DMS153 (cell line): ENCODE measurements at regions not wholly inside any gene's neighbourhood (a gene's known extent, or its start where the extent isn't known, plus 50 kb on each side); places are given as distances from the start of the nearest gene placed in this dataset.
"Not testable (repeated sequence)": the region's sequence is repeated elsewhere in the genome, so short reads cannot be mapped to it uniquely, and the experiment has no call there.

ENCODE experiments used
- DNase-seq: peaks from one replicate; lab custom pipeline; 2025; lab: John Stamatoyannopoulos, UW

DNA sequence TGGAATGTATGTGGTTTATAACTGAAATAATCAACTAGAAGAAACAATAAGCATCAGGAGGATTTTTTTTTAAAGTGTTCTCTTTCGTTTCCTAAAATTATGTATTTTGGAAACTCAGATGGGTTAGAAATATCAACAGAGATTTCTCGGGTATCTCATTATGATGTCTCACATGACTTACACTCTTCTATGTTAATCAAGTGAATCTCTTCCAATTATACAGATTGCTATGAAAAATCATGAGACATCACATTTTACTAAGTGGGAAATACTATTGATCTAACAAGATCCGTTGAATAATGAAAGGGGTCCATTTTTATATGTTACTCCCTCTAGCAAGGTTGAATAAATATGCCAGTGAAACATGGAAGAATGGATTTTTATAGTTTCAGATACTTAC lies 54.7 kb upstream of the NRIP1 start:
- DNase-seq = no peak

DNA sequence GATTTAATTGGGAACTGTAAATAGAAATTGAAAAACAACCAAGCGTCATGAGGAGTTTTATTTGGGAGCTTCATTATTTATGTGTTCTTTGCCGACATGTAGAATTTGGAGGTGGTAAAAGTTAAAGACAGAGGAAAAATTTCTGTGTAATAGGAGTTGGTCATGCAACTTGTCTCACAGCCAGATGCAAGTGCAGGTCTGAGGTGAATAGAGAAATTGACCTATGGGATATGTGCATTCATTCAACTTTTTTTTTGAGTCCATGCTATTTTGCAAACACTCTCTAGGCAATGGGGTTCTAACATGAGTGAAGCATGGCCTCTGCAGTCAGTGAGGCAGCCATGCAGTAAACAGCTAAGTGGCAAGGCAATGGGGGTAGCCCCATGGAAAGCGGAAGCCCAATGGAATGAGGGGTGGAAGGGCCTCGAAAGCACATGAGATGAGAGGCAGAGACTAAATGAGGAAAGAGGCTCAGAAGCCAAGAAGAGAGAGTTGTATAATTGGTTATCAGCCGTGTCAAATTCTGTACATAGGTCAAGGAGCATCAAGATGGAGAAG lies 56.4 kb upstream of the NRIP1 start:
- DNase-seq = no peak

DNA sequence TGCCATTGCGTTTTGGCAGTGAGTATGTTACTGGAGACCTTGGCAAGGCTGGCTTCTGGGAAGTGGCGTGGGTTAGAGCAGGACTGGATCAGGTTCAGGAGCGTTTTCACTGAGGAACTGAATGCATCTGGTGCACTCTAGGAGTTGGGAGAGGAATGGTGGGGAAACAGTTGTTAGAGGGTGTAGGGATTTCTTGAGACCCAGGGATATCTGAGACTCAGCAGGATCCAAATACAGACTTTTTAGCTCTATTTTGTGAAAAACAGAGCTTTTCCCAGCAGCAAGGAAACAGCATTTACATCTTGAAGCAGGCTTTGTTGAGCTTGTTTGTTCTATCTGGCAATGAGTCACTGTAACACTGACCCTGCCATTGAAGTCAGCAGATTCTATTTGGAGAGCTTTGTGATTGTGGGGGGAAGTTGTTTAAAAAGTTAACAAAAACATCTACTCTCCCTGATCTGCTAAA lies 56.9 kb upstream of the NRIP1 start:
- DNase-seq = peak; percentile 7

DNA sequence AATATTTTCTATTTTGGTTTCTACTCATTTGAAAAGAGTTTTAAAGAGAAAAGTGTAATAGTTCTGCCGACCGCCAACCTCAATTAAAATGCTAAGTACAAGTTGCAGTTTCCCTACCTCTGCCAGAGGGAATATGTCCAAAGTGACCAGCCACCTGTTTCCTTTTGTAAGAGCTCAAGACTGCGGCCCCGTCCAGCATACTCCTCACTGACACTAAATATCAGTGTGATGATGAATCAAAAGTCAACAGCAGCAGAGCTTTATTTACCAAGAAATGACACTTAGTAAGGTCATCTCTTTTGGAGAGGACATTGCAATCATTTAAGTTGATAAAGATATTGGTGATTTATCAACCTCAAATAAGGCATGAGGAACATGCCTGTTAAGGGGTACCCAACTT lies 57.4 kb upstream of the NRIP1 start:
- DNase-seq = no peak

DNA sequence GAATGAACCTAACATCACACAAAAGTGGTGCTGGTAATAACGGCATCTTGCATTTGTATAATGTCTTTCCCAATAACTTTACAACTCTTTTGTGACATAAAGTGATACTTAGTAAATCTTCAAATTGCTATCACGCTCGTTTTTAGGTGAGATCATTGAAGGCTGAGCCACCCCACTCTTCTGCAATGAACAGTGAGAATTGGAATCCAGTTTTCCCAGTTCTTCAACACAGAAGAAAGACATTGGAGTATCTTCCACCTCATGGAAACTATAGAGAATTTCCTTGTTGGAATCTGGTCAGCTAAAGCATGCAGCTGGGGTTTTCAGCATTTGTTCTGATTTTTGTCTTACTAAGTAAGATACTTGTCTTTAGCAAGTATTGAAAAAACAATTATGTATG lies 59.9 kb upstream of the NRIP1 start:
- no peak for DNase-seq

DNA sequence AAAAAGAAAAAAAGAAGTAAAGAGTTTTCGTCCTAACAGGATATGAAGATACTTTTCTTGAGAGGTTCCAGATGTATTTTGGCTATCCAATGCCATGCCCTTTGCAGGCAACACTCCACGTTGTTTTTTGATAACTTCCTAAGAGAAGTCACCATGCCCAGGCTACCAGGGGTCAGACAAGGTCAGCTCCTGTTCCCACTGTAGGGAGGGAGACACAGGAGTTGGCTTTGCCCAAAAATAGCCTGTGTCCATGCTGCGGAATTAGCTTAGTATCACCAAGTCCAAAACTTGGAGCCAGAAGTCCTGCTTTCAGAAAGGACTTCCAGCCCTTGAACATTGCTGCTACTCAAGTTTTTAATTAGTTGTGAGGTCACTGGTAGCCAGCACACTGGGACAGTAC lies 62.1 kb upstream of the NRIP1 start:
- DNase-seq = no peak

DNA sequence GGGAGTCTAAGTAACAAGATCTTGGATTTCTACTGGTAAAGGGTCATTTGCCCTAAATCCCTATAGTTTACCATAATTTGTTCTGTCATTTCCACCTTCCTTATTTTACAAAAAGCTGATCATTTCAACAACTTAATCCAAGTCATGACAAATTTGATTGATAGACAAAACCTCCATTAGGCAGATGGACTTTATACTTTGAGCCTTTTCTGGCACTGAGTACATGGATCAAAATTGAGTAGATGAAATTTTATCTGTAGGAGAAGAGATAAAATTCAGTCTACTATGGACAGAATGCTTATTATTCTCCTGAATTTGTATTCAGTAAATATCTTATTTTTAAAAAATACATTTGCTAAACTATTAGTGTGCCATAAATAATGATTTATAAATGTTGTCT lies 62.6 kb upstream of the NRIP1 start:
- no peak for DNase-seq

DNA sequence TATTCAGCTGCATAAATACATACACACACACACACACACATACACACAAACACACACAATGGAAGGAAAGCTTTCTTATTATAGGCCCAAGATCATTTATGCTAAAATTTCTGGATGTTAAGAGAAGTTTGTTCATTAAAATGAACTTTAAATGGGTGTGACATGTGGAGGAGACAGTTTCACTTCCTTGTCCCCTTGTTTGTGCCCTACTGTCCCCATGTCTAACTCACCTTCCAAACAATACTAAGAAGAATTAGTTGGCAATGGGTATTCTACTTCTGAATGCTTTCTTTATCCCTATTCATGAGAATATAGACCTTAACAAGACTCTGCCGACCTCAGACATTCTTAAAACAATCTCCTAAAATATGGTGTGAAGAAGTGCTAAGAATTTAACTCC lies 63.5 kb upstream of the NRIP1 start:
- DNase-seq = no peak

DNA sequence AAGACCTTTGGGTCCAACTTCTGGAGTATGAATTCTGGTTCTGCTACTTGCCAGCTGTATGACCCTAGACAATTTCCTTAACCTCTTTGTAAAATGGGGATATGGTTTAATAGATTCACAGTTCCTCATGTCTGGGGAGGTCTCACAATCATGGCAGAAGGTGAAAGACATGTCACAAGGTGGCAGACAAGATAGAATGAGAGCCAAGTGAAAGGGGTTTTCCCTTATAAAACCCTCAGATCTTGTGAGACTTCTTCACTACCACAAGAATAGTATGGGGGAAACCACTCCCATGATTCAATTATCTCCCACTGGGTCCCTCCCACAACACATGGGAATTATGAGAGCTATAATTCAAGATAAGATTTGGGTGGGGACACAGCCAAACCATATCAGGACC lies 63.9 kb upstream of the NRIP1 start:
- DNase-seq = not testable (repeated sequence)

DNA sequence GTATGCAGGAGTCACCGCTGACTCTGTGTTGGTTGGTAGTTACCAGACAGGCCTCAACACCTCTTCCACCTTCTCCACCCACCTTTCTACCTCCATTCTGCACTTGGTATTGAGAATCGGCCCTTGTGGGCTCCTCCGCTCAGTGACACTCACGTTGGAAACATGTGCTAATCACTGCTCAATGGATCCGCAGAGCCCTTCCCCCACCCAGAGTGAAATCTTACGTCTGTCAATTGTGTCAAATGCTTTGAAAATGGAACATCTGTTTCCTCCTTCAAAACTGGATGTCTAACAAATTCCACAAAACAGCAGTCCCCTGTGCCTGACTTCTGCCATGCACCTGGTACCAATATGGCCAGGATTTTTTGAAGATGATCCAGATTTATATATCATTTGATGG lies 65.5 kb upstream of the NRIP1 start:
- DNase-seq = no peak

DNA sequence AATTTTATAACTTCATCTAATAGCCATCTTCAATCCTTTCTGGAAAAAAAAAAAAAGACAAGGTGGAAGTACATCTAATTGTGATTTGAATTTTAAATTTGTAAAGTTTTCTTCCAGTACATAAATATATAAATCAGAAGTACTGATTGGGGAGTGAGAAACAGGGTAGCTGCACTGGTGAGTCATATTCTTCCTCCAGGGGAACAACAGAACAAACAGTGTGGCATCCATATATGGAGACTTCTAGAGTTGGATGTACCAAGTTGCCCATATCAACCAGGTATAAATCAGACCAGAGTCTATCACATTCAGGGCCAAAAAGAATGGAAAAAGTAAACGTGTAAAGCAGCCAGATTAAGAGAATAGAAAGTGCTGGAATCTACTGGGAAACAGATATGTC lies 66.0 kb upstream of the NRIP1 start:
- no peak for DNase-seq

DNA sequence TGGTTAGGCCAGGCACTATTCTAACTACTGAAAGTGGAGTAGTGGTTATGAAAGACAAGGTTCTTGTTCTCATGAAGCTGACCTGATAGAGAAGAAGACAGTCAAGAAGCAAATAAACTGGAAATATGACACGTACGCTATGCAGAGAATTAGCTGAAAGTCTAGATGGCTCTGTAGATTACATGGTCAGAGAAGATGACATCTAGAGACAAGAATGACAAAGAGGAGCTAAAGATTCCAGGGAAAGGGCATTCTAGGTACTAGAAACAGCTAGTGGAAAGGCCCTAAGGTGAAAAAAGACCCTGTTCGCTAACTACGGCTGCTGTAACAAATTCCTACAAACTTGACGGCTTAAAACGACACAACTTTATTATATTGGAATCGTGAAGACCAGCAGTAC lies 68.0 kb upstream of the NRIP1 start:
- DNase-seq = no peak

DNA sequence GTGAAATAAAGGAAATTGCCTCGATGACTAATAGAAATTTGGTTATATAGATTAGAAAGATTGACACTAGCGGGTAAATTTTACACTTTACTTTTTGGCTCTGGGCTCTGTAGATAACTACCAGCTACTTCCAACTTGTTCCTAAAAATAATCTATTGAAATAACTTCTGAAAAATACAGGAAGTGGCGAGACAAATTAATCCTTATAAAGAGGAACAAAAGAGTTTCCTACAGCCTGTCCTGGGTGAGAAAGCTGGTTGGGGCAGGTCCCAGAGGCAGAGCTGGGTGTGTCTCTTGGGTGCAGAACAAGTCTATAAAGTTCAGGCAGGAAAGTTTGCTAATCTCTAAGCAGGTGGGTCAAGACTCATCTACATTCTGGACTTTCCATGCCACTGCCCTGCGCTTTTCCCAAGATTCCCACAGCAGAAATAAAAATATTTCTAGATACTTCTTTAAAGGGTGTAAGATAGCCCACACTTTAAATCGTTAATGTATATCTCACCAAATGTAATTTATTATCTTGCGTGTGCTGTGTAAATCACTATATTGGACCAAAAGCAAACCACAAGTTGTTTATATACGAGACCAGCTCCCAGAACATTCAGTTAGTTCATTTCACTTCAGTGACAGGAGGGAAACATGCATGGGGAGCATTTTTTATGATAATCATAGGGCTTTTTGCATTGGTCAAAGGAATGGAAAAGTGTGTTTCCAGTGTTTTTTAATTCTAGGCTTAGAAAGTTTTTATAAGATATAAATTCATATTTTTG lies 70.1 kb upstream of the NRIP1 start:
- DNase-seq = no peak

DNA sequence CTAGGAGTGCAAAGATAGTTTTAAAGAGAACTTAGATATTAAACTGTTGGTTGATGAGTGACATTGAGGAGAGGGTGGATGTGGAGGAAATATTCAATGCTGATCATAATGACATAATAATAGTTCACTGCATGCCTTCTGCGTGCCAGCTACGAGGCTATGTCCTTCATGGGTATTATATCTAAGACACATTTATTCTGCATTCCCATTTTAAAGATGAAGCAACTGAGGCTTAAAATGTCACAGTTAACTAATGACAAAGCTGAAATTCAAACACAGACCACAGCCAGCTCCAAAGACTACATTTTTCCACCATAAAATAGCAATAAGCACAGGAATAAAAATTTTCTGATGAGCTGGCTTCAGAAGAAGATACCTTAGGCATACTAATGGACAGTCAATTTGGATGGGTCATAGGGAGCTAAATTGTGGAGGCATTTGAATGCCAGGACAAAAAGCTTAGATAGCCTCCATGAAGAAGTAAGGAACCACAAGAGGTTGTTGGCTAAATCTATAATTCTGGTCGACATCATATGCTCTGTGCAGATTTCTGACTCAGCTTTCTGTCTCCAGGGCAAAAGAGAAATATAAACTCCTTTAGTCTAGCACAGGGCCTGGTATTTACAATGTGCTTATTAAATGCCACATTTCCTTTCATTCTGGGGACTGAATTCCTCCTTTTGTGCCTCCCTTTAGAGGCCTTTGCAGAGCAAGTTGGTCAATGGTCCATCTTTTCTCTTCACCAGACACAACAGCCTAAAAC lies 71.2 kb upstream of the NRIP1 start:
- no peak for DNase-seq

DNA sequence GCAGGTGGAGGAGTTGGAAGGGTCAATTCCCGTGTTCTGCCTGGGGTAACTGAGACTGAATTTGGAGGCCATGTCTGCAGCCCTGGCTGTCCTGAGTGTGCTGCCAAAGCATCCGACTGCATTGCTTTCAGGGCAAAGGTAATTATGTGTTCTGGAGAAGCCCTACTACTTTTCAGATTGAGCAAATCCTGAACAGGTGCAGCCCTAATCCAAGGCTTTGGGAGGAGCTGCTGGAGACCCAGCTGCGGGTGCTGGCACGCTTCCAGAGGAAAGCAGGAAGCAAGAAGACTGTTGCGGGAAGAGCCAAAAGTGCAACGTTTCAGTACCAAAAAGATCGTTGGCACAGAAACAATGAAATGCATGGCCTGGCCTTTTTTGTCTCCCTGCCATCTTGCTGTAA lies 73.7 kb upstream of the NRIP1 start:
- DNase-seq = peak; percentile 0

DNA sequence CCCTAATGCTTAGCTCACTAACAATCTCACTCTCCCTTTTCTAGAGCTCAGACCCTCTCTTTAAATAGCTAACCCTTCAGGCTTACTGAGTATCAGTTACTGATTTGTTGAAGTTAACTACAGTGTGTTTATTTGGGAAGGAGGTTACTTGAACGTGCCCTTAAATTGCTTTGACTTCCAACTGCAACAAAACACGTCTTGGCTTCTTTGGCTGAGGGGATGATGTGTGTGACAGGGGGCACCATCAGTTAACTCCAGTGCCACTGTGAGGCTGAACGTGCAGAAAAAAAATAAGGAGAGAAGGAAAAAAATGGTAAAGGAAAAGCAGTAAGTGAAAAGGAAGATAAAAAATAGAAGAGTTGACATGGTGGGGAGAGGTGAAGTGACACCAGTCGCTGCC lies 75.1 kb upstream of the NRIP1 start:
- DNase-seq = no peak

DNA sequence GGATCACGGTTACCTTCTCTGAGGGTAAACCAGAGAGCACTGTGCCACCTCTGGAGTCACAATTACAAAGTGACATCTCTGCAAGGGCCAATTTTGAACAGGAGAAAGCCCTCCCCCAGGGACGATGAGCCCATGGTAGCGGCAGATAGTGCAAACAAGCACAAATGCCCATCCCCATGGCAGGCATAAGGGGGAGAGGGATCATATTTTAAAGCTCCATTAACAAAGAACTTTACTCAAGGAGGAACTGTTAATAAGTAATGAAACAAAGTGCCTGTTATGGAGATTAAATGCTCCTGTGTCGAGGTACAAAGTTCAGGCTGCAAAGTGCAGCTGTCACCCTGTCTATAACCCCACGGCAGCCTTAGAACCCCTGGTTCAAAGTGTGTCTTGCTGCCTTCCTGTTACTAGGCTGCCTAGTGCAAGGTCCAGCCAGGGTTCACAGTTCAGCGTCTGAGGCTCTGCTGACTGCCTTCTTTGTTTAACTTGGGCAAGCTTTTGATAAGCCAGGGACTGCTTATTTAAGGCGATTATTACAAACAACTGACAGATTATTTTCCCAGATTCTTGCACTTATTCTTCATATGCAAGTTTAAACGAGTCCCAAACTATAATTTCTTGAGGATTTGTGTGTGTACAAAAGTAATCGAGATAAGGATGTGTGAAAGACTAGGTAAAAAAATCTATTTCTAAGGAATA lies 75.7 kb upstream of the NRIP1 start:
- DNase-seq = no peak

DNA sequence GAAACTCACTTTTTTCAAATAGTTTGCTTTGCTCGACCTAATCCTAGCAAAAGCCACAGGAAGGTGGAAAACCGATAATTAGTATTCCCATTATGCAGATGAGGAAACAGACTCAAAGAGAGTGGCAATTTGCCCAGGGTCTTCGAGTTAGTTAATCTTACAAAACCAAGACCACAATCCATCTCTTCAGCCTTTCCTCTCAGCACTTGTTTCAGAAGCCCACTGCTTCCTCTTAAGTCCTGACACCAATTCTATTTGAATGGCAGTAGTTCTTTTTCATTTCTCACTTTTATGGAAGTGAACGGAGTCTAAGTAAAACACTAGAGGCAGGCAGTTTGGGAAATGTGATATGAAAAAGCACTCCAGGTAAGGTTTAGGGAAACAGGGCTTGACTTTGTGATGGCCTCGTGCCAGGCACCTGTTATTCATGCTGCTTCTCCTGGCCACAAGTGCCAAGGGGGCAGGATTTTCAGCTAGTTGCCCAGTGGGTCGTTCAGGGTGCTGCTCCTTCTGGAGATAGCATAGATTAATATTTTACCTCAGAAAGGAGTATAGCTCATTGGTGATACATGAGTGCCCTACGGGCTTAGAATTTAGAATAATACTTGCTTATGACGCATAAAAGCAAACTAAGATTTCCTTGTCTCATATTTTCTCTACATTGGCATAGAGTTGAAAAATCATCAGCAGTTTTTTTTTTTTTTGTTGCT lies 76.6 kb upstream of the NRIP1 start:
- DNase-seq = peak; percentile 3

DNA sequence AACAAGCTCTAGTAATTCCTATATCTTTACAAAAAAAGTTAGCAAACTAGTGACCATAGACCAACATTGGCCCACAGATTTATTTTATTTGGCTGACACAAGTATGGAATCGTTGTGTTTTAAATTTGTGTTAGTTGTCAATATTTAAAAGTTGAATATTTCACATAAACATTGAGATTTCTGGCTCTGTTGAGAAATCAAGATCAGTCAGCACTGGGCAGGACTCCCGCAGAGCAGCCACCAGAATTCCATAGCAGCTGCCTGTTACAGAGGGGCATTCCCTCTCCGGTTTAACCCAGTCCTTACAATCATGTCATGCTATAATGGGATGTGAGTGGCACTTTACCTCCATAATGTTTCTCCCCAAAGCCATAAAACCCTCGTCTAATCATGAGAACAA lies 79.2 kb upstream of the NRIP1 start:
- DNase-seq = no peak

DNA sequence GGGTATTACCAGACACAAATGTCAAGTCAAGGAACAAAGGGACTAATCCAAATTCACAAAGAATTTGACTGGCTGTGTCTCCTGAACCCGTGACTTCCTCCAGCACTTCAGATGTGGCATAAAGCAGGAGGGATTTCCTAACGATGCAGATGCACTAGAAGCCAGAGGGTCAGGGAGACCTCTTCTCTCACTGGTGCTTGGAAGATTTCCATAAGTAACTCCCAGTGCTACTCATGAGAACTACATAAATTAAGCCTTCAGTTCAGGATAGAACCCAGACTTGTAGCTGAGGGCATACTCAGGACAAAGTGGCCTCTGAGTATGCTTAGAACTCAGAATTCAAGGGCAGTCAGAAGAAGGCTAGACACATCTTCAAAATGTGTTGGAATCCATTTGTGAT lies 83.6 kb upstream of the NRIP1 start:
- DNase-seq = no peak

DNA sequence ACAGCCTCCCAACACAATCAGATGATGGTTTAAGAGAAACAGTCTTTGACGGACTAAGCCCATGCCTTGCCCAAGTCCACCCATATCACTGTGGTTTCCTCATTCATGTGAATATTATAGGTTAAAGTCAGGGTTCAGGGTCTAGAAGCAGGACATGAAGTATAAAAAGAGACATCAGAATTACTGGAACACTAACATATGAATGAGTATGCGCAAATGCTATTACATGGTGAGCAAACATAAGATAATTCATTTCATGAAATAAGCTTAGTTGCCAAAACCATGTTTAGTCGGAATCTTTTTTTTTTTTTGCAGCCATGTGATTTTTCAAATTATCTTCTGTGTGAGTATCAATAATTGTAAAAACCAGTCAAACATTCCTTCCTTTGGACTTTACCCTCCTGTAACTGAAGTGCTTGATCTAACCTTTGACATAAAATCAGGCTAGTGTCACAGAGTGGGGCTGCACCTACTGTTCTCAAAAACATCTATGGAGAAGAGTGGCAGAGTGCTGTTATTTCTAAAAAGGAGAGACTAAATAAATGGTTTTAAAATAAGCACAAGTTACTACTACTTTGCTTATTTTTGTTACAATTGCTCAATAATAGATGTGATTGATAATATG lies 84.9 kb upstream of the NRIP1 start:
- DNase-seq = no peak
